WTC11 (cell line): ENCODE measurements at regions not wholly inside any gene's neighbourhood (a gene's known extent, or its start where the extent isn't known, plus 50 kb on each side); places are given as distances from the start of the nearest gene placed in this dataset.

Experiments used
- CREB1 ChIP-seq: sonication (generic); formaldehyde crosslinking; IDR thresholded peaks from 2 replicates; pipeline ENCODE4 v1.8.0; 2023; ENCODE audit warnings: mild to moderate bottlenecking, missing genetic modification reagents
- CTCF ChIP-seq: fragments of 200-600 bp; IDR thresholded peaks from 2 replicates; pipeline ENCODE4 v1.8.0; 2022; ENCODE audit warnings: antibody characterized with exemption
- E2F4 ChIP-seq: sonication (generic); formaldehyde crosslinking; IDR thresholded peaks from 2 replicates; pipeline ENCODE4 v1.8.1; 2022; ENCODE audit warnings: low read depth, mild to moderate bottlenecking, moderate library complexity, missing genetic modification reagents, borderline replicate concordance
- ERG ChIP-seq: fragments of 250-450 bp; sonication (Bioruptor Pico); IDR thresholded peaks from 2 replicates; pipeline ENCODE4 v1.8.0; 2021; ENCODE audit warnings: mild to moderate bottlenecking
- MXD4 ChIP-seq: fragments of 250-450 bp; sonication (Bioruptor Pico); IDR thresholded peaks from 2 replicates; pipeline ENCODE4 v1.8.0; 2021; ENCODE audit warnings: mild to moderate bottlenecking, moderate library complexity, borderline replicate concordance
- PRDM15 ChIP-seq: sonication (generic); formaldehyde crosslinking; IDR thresholded peaks from 2 replicates; pipeline ENCODE4 v1.8.0; 2022; ENCODE audit warnings: missing genetic modification reagents
- PRRX2 ChIP-seq: fragments of 250-450 bp; sonication (Bioruptor Pico); IDR thresholded peaks from 2 replicates; pipeline ENCODE4 v1.8.0; 2021; ENCODE audit warnings: mild to moderate bottlenecking
- USF2 ChIP-seq: sonication (generic); formaldehyde crosslinking; IDR thresholded peaks from 2 replicates; pipeline ENCODE4 v1.8.1; 2023; ENCODE audit warnings: mild to moderate bottlenecking, missing genetic modification reagents, moderate library complexity

GRCh38 chr21:17146426-17146825 is 366.4 kb upstream of the CXADR start:
- TF ChIP-seq CREB1 (CRISPR knock-in tag) = no peak
- TF ChIP-seq USF2 = no peak
- no peak for TF ChIP-seq ERG
- no peak for TF ChIP-seq PRRX2
- no peak for TF ChIP-seq CTCF
- TF ChIP-seq E2F4 (CRISPR knock-in tag) = no peak
- TF ChIP-seq PRDM15 (CRISPR knock-in tag) = no peak
- TF ChIP-seq MXD4 (CRISPR knock-in tag) = no peak
